A673 (cell line): ENCODE measurements at regions not wholly inside any gene's neighbourhood (a gene's known extent, or its start where the extent isn't known, plus 50 kb on each side); places are given as distances from the start of the nearest gene placed in this dataset.

Source experiments
- EZH2 ChIP-seq: fragments of 200-600 bp; sonication (generic); IDR thresholded peaks from 2 replicates; pipeline ENCODE4 v1.6.1; 2017; ENCODE audit warnings: borderline replicate concordance, low read depth, mild to moderate bottlenecking, mixed read lengths, antibody characterized with exemption, low read length; ENCODE audit not compliant: poor library complexity, severe bottlenecking
- TF ChIP-seq, protein P1 (sequence below): fragments of 300-800, 200-600 bp; sonication (generic); conservative IDR thresholded peaks from 2 replicates; pipeline ENCODE4 v1.5.1; 2017; ENCODE audit warnings: low read depth, mild to moderate bottlenecking, antibody characterized with exemption, low read length, moderate library complexity, mixed read lengths

DNA sequence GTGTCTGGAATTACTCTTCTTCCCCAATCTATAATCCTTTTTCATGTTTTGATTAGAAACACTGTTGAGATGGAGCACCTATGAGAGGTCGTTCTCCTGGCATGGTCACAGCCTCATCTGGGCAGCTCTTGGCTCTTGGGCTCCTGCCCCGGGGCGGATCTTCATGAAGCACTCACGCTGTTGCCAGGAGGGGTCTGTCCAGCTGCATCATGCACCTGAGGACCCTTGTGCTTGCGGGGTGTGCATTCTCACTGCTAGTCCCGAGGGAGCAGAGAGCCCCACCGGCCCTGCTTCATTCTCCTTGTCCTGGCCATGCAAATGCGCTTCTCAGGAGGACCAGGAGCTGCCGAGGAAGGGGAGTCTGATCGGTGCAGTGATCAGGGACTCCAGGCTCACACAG, 117.6 kb upstream of the S1PR3 start:
- TF ChIP-seq, protein P1, sequence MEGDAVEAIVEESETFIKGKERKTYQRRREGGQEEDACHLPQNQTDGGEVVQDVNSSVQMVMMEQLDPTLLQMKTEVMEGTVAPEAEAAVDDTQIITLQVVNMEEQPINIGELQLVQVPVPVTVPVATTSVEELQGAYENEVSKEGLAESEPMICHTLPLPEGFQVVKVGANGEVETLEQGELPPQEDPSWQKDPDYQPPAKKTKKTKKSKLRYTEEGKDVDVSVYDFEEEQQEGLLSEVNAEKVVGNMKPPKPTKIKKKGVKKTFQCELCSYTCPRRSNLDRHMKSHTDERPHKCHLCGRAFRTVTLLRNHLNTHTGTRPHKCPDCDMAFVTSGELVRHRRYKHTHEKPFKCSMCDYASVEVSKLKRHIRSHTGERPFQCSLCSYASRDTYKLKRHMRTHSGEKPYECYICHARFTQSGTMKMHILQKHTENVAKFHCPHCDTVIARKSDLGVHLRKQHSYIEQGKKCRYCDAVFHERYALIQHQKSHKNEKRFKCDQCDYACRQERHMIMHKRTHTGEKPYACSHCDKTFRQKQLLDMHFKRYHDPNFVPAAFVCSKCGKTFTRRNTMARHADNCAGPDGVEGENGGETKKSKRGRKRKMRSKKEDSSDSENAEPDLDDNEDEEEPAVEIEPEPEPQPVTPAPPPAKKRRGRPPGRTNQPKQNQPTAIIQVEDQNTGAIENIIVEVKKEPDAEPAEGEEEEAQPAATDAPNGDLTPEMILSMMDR = no peak
- no peak for TF ChIP-seq EZH2
